Vagina (tissue), 2 donors: ENCODE measurements at regions not wholly inside any gene's neighbourhood (a gene's known extent, or its start where the extent isn't known, plus 50 kb on each side); places are given as distances from the start of the nearest gene placed in this dataset.

ENCODE experiments used
- DNase-seq, 2 donors: peaks; one replicate each; pipeline ENCODE4 v3.0.0-alpha.2; 2017; ENCODE audit errors: extremely low spot score in 2 of 2
- H3K27ac ChIP-seq: fragments of 200-600 bp; sonication (generic); one replicate; pipeline ENCODE4 v1.5.1; 2019
- H3K27me3 ChIP-seq: fragments of 200-600 bp; sonication (generic); one replicate; pipeline ENCODE4 v1.5.1; 2019
- H3K36me3 ChIP-seq, 2 donors: fragments of 200-600 bp; sonication (generic); one replicate each; pipeline ENCODE4 v1.5.1; 2017 to 2019
- H3K4me1 ChIP-seq: fragments of 200-600 bp; sonication (generic); one replicate; pipeline ENCODE4 v1.5.1; 2019
- H3K4me3 ChIP-seq, 2 donors: fragments of 200-600 bp; sonication (generic); 1 replicate in 1 of 2; 2 replicates in 1 of 2; pipeline ENCODE4 v1.5.1; 2016 to 2019
- H3K9me3 ChIP-seq: fragments of 200-600 bp; sonication (generic); one replicate; pipeline ENCODE4 v1.5.1; 2019
- CTCF ChIP-seq, 3 experiments: fragments of 450-650 bp in 2 of 3; fragments of 200-600 bp in 1 of 3; sonication (generic) in 1 of 3; IDR thresholded peaks; one replicate each; pipeline ENCODE4 v1.5.1; 2017 to 2019; ENCODE audit warnings: antibody characterized with exemption in 3 of 3, mild to moderate bottlenecking in 2 of 3, moderate library complexity in 2 of 3
- POLR2A ChIP-seq, 2 donors: fragments of 450-650 bp; IDR thresholded peaks; one replicate each; pipeline ENCODE4 v1.6.1; 2017; ENCODE audit warnings: antibody characterized with exemption in 2 of 2, mild to moderate bottlenecking in 2 of 2, moderate library complexity in 2 of 2
- POLR2AphosphoS5 ChIP-seq, 2 donors: sonication (generic); formaldehyde crosslinking; IDR thresholded peaks; one replicate each; pipeline ENCODE4 v1.9.0; 2017; ENCODE audit warnings: antibody characterized with exemption in 2 of 2, mild to moderate bottlenecking in 2 of 2, low read depth in 1 of 2; ENCODE audit not compliant: insufficient read depth in 1 of 2
- intact Hi-C: fragments of 100-400 bp; cut with DNase I; formaldehyde crosslinking; loops from one replicate; pipeline ENCODE4 v1.15.1; 2023

GRCh38 chr2:59015027-59015426, 773.9 kb upstream of the FANCL start:
- H3K27me3 ChIP-seq: no peaks in the 10 kb centered on the region
- H3K27ac ChIP-seq: no peak overlapping the region
- H3K4me1 ChIP-seq: no peaks in the 10 kb centered on the region
- no peaks in the 10 kb centered on the region for H3K36me3 ChIP-seq
- DNase-seq: no peak
- H3K4me3 ChIP-seq: no peak overlapping the region
- TF ChIP-seq CTCF (IDR thresholded peaks at IDR 0.05) (no peak), POLR2AphosphoS5 (IDR thresholded peaks at IDR 0.05; ENCODE audit: insufficient read depth in 1 of 2, low read depth in 1 of 2) (no peak), POLR2A (IDR thresholded peaks at IDR 0.05) (no peak)
- intact Hi-C loops: no loop called here
- no peaks in the 10 kb centered on the region for H3K9me3 ChIP-seq

GRCh38 chr2:59012971-59013370, 771.8 kb upstream of the FANCL start:
- Histone ChIP-seq H3K4me3 (no peak overlapping the region), H3K4me1 (no peaks in the 10 kb centered on the region), H3K27ac (no peak overlapping the region), H3K36me3 (no peaks in the 10 kb centered on the region), H3K9me3 (no peaks in the 10 kb centered on the region), H3K27me3 (no peaks in the 10 kb centered on the region)
- intact Hi-C loops: no loop called here
- no peak for DNase-seq
- TF ChIP-seq CTCF (IDR thresholded peaks at IDR 0.05) (no peak), POLR2AphosphoS5 (IDR thresholded peaks at IDR 0.05; ENCODE audit: insufficient read depth in 1 of 2, low read depth in 1 of 2) (no peak), POLR2A (IDR thresholded peaks at IDR 0.05) (no peak)

GRCh38 chr2:59012234-59012633, 771.1 kb upstream of the FANCL start:
- H3K27ac ChIP-seq: no peak overlapping the region
- H3K36me3 ChIP-seq: no peaks in the 10 kb centered on the region
- no peaks in the 10 kb centered on the region for H3K9me3 ChIP-seq
- intact Hi-C loops: no loop called here
- no peaks in the 10 kb centered on the region for H3K4me1 ChIP-seq
- no peak overlapping the region for H3K4me3 ChIP-seq
- no peaks in the 10 kb centered on the region for H3K27me3 ChIP-seq
- DNase-seq: no peak
- no peak for TF ChIP-seq CTCF (IDR thresholded peaks at IDR 0.05)
- TF ChIP-seq POLR2A (IDR thresholded peaks at IDR 0.05): no peak
- TF ChIP-seq POLR2AphosphoS5 (IDR thresholded peaks at IDR 0.05; ENCODE audit: insufficient read depth in 1 of 2, low read depth in 1 of 2): no peak

GRCh38 chr2:59008950-59009349, 767.8 kb upstream of the FANCL start:
- TF ChIP-seq POLR2A (IDR thresholded peaks at IDR 0.05) (no peak), POLR2AphosphoS5 (IDR thresholded peaks at IDR 0.05; ENCODE audit: insufficient read depth in 1 of 2, low read depth in 1 of 2) (no peak), CTCF (IDR thresholded peaks at IDR 0.05) (no peak)
- Histone ChIP-seq H3K36me3 (no peaks in the 10 kb centered on the region), H3K27ac (no peak overlapping the region), H3K4me3 (no peak overlapping the region), H3K4me1 (no peaks in the 10 kb centered on the region), H3K9me3 (no peaks in the 10 kb centered on the region), H3K27me3 (no peaks in the 10 kb centered on the region)
- intact Hi-C loops: no loop called here
- no peak for DNase-seq

- TF ChIP-seq POLR2A (IDR thresholded peaks at IDR 0.05) (no peak), POLR2AphosphoS5 (IDR thresholded peaks at IDR 0.05; ENCODE audit: insufficient read depth in 1 of 2, low read depth in 1 of 2) (no peak), CTCF (IDR thresholded peaks at IDR 0.05) (no peak)
- Histone ChIP-seq H3K9me3 (no peaks in the 10 kb centered on the region), H3K36me3 (no peaks in the 10 kb centered on the region), H3K27me3 (no peaks in the 10 kb centered on the region), H3K4me3 (no peak overlapping the region), H3K27ac (no peak overlapping the region), H3K4me1 (no peaks in the 10 kb centered on the region)
- no peak for DNase-seq
- intact Hi-C loops: no loop called here
Observed at GRCh38 chr2:59005836-59006615, 764.9 kb upstream of the FANCL start.
